Stimulated activated CD8-positive, alpha-beta memory T cell treated with anti-CD3 and anti-CD28 coated beads, Interleukin-4, amount 100 ng/mL, for 1 hour (primary cell): ENCODE measurements at regions not wholly inside any gene's neighbourhood (a gene's known extent, or its start where the extent isn't known, plus 50 kb on each side); places are given as distances from the start of the nearest gene placed in this dataset.

ENCODE experiments used
- DNase-seq, 2 donors: peaks; one replicate each; pipeline ENCODE4 v3.0.0-alpha.2; 2020; ENCODE audit warnings: low read depth in 2 of 2, low spot score in 1 of 2

DNA sequence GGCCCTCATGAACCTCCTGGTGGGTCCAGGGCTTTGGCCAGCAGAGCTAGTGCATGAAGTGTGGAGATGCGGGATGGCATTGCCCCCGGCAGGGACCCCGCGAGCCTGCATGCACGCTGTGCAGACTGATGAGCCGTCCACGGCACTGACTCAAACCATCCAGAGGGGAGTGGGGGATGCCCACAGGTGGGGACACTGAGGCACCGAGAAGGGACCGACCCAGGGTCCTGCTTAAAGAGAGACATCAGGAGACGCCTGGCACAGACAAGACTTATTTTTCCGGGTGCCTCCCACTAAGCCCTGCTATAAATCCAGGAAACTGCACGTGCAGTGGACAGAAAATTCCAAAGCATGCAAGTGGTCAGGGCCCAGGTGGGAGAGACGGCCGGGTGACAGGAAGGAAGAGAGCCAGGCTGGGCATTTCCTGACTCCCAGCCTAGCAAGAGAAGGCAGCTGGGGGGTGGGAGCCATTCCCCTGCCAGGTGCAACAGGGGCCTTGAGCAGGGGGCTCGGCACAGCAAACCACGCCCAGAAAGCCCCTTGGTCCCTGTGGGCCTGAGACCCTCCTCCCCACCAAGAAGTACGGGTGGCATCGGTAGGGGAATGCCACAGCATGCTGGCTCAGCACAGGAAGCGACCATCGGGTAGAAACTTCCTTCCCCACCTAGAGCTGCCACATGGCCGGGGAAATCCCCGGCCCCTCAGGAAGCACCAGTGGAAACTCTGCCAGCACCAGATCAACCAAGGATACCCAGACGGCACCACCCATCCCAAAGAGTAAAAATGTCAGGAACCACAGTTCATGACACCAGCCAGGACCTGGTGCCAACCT lies 91.5 kb downstream of the FOXL3 start:
- DNase-seq: peak in 1 of 2 donors; percentile 35

DNA sequence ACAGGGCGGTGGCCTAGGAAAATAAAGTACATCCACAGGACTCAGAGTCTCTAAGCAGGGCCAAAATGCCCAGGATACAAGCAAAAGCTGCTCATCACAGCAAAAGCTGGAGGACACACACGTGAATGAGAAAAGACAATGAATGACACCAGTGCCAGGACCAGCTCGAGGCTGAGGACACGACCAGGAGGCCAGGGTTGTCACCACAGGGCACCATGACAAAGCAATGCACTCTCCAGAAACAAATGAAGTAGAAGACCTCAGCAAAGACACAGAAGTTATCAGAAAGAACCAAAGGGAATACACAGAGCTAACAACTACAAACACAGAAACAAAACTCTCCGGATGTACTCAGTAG lies 92.1 kb downstream of the FOXL3 start:
- DNase-seq: no peak

DNA sequence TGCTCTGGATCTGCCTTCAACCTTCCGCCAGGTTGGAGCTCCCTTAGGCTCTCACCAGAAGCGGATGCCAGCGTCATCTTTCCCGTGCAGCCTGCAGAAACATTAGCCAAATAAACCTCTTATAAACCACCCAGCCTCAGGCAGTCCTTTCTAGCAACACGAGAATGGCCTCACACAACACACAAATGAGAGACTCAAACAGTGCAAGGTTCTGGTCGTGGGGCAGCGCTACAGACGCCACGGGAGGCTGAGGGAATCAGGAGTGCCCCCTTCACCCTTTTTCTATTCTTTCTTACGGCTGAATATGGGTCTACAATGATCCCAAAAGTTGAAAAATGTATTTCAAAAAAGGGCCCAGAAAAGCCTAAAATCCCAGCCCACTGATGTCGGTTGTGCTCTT lies 96.4 kb downstream of the FOXL3 start:
- DNase-seq: no peak

DNA sequence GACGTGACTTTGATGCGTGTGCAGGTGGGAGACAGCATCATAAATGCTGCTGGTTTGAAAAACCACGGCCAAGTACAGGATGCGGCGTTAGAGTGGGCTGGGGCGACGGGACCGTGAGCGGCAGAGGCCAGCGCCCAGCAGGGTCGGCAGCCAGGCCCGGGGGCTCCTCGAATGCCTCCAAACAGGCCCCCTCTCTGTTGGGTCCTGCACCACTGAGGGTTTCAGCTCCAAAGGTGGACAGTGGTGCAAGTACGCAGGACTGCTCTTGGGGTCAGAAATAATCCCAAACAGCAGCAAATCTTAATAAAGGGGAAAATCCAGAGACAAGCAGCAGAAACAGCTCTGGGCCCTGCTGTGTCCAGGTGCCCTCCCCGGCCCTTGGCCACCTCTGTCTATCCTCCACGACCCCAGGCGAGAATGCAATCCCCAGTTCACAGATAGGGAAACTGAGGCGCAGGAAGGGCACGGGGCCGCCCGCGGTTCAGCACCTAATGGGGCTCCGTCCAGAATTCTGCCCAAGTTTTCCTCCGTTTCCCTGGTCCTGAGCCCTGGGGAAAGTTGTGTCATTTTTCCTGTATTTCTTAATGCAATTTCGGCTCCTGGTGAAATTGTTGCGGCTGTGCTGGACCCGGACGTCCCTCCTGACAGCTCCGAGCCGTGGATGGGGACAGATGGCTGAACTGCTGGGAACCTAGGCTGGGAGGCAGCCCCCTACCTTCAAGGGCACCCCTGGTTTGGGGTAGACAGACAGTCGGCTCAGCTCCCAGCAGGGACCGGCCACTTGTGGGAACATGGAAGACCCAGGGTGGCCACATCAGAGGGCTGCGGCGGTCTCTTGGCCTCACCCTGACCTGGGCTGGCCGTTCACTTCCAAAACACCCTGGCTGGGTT lies 97.4 kb downstream of the FOXL3 start:
- no peak for DNase-seq

DNA sequence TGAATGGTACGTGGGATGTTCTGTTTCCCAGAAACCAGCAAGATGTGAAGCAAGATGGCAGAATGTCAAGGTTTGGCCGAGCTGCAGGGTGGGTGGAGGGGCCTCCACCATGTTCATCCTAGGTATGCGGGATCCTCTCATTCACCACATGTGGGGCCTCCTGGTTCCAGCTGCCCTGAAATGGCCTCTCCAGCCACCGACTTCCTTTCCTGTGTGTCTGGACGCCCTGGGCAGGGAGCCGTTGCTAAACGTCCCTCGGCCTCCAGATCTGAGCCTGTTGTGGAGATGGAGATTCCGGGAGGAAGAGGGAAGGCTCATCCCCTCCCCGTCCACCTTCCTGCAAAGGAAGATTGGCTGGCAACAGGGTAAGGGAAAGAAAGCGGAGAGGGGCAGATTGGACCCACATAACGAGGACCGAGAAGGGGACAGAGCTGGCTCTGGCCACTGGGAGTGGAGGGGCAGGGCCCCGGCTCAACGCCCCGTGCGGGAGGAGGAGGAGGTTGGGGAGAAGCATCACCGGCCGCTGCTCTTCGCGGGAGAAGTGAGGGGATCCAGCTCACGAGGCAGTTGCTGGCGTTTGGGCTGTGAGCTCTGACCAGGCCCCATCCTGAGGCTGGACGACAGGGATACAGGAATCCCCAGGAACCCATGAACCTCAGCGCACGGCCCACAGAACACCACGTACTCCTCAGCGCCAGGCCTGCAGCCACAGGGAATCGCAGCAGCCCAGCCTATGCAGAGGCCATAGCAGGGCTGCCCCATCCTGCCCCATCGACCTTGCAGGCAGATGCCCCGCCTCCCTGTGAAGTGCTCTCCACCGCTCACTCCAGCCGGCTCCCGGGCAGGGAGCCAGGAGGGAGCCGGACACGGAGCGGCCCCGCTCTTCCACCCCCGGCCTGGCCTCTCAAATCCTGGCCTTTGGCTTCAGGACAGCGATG lies 98.3 kb downstream of the FOXL3 start:
- no peak for DNase-seq

DNA sequence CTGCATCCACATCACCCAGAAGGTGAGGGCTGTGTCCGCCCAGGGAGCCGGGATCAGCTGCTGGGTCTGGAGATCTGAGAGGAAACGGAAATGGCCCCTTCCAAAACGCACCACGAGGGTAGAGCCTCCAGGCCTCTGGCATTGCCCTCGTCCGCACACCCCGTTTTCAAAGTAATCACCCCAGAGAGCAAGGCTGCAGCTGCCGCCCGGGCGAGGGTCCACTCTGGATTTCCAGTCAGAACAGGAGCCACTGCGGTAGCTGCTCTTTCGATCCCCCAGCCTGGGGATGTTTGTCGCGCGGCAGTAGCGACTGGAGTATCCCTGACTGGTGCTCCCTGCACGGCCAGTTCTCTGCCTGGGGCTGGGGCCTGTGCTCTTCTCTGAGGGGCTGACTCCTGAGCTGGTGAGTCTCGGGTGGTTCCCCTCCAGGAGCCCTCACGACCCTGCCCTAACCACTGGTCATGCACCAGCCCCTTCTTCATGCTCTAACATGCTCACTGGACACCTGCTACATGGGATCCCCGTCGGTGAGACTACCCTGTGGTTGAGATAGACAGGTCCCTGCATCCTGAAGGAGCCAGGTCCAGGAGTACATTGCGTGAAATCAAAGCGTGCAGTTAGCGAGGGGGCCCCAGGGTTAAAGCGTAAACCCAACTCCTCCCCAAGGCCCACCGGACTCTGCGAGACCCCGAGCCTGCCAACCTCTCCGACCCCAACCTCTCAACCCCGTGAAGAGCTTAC lies 99.2 kb downstream of the FOXL3 start:
- no peak for DNase-seq

DNA sequence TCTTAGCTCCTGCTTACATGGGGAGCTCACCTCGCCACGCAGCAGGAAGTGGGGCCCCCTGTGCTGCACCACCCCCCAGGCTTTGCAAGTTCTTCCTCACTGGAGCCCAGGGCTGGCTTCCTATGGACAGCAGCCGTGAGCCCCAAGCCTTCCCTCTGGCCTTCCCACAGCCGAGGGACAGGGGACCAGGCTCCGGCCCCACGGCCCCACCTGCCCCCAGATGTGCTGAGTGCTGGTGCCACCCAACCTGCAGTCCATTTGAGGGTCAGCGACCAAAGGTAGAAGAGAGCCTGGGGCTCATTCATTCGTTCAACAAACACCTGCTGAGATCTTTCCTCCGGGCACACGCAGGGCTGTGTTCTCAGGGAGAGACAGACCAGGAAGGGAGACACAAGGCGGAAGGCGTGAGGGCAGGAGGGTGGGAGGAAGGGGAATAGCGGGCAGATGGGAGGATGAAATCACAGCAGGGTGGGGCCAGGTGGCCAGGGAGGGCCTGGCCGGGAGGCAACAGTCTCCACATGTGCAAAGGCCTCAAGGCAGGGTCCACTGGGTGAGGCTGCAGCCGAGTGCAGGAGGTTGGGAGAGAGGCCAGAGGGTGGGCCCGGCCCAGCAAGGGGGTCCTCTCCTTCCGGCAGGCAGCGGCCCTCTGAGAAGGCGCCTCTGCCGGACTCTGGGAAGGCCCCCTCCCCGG lies 100.1 kb downstream of the FOXL3 start:
- no peak for DNase-seq

DNA sequence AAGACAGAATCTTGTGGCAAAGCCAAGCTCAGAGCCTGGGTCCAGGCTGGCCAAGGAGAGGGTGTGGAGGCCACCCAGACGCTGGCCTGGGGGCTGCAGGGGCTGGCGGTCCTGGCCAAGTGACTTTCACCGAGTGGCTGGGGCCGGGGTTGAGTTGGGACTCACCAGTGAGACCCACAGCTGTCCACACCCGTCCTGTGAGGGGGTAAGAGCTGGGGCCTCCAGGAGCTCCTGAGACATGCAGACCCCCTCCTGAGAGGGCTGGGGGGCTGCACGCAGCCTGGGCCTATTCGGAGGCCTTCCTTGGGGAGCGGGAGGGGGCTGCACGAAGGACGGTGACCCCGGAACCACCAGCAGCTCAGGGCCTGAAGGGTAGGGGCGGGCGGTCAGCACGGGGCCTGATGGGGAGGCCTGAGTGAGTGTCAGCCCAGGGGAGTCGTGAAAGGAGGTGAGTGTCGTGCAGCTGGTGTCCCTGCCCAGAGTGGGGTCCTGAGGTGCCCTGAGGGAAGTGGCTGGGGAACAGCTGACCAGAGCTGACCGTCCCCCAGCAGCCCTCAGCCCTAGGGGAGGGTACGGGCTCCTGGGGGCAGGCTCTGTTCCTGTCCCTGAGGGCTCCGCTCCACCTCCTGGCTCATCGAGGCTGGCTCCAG lies 100.9 kb downstream of the FOXL3 start:
- no peak for DNase-seq

DNA sequence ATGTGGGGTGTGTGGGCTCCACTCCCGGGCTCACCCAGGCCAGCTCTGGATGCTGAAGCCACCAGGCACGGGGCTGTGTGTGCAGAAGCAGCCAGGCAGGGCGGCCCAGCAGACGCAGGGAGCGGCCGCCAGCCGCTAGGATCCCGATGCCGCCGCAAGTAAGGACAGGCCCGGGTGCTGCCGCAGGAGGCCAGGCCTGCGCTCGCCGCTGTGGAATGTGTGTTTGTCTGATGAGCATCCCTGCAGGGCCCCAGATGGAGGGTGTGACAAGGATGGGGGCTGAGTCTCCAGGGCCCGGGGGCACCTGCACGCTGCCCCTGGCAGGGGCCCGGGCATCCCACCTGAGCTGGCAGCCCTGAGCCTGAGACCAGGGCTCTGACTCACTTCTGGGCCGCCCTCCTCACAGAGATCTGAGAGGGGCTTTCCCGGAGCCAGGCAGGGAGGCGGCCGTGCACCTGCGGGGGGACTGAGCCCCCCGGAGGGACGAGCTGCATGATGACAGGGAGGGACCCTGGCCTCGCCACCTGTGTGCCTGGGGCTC lies 101.5 kb downstream of the FOXL3 start:
- no peak for DNase-seq

DNA sequence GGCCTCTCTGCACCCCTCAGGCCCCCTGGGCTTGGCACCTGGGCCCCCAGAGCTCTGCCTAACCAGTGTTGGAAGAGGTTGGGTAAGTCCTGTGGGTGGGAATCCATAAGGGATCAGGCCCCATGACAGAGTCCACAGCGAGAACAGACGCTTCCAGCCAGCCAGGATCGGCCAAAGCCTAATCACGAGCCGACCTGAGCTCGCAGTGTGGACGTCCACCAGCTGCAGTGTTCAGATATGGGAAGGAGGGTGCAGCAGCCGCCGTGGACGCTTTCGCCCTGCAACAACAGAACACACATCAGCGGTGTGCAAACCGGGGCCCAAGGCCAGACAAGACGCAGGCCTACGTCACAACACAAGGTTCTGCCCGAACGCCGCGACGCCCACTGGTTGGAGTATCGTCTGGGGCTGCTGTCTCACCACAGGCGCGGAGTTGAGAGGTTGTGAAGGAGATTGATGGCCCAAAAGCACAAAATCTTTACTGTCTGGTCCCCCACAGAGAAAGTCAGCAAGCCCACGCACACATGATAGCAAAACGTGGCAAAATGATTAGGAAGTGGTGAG lies 102.1 kb downstream of the FOXL3 start:
- no peak for DNase-seq

DNA sequence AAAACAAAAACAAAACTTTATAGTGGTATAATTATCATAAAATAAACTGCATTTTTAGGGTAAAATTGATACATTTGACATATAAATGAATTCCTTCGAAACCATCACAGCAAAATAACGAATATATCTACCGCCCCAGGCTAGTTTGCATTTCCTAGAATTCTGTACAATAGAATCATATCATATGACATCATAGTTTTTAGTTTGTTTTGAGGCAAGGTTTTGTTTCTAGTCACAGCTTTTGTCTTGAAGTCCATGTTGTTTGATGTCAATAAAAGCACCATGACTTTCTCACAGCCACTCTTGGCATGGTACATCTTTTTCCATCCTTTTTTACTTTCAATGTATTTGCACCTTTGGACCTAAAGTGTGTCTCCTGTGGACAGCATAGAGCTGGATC lies 102.9 kb downstream of the FOXL3 start:
- DNase-seq: no peak

DNA sequence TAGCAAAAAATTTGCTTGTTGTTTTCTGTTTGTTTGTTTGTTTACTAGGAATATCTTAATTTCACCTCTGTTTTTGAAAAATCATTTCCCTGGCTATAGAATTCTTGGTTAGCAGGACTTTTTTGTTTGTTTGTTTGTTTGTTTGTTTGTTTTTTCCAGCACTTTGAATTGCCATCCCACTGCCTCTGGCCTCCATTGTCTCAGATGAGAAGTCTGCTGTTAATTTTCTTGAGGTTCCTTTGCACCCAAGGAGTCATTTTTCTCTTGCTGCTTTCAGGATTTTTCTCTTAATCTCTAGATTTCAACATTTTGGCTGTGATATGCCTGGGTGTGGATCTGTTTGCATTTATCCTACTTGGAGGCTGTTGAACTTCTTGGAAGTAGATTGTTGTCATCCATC lies 105.7 kb downstream of the FOXL3 start:
- DNase-seq: no peak

DNA sequence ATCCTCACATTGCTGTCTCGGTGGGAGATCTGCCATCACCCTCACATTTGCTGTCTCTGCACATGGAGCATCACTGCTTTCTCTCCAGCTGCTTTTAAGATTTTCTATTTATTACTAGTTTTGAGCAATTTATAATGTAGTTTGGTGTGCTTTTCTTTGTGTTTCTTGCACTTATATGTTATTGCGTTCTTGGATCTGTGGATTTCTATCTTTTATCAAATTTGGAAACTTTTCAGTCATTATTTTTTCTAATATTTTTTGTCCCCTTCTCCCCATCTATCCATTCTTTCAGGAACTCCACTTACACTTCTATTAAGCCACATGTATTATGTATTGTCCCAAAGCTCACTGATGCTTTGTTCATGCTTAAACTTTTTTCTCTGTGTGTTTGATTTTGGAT lies 108.9 kb downstream of the FOXL3 start:
- no peak for DNase-seq

DNA sequence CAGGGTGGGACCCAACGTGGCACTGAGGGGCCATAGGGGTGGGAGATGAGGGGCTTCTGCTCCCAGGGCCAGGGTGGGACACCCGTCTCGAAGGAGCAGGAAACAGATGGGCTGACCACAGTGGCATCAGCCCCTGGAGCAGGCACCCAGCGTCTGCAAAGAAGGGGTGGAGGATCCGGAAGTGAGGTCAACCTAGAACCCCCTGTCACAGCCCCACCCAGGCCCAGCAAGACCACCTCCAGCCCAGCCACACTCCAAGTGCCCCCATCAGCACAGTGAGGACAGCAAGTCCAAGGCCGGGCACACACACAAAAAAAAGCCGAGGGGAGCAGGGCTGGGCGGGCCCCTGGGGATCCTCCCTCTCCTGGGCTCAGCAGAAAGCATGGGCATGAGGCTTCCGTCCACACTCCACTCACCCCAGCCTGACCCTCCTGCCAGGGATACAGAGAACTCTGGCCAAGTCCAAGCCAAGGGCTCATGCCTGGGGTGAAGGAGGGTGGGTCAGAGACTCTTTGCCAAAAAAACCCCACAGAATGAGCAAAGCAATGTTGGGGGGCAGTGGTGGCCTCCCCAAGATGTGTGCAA lies 111.0 kb downstream of the FOXL3 start:
- no peak for DNase-seq

DNA sequence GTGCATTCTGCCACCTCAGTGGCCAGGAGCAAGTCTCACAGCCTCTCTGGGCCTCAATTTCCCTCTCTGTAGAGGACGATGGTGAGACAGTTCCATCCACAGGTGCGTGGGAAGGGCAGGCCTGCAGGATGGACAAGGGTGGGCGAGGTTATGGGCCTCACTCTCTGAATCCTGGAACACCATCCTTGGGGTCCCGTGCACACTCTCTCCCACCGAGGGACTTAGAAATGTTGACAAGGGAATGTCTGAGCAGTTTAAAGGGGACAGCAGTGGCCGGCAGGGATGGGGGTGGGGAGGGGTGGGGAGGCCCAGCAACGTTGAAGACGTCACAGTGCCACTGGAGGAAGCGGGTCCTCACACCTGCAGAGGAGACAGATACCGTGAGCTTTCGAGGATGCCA lies 111.5 kb downstream of the FOXL3 start:
- no peak for DNase-seq

DNA sequence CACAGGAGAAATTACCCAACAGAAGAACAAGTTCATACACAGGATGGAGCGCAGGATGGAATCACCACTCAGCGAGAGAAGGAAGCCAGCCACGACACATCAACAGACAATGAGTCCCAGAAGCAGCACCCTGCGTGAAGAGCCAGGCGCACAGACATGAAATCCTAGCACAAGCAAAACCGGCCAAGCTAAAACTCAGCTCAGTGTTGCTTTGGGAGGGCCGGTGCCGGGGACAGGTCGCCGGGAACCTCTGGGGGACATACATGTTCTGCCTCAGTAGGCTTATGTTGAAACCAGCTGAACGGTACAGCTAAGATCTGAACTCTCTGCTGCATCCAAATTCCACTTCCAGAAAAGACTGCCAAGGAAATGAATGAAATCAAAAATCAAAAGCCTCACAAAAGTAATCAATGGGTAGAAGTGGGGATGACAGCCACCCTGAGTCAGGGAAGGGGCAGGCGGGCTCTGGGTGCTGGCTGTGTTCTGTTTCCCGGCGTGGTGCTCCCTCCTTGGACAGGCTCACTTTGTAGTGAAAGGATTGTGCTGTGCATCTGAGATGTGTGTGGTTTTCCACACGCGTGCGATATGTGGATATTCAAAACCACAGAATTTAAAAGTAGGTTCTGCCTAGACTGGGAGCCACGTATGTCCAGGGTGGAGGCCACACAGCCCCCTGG lies 114.7 kb downstream of the PDGFA start:
- DNase-seq: no peak

DNA sequence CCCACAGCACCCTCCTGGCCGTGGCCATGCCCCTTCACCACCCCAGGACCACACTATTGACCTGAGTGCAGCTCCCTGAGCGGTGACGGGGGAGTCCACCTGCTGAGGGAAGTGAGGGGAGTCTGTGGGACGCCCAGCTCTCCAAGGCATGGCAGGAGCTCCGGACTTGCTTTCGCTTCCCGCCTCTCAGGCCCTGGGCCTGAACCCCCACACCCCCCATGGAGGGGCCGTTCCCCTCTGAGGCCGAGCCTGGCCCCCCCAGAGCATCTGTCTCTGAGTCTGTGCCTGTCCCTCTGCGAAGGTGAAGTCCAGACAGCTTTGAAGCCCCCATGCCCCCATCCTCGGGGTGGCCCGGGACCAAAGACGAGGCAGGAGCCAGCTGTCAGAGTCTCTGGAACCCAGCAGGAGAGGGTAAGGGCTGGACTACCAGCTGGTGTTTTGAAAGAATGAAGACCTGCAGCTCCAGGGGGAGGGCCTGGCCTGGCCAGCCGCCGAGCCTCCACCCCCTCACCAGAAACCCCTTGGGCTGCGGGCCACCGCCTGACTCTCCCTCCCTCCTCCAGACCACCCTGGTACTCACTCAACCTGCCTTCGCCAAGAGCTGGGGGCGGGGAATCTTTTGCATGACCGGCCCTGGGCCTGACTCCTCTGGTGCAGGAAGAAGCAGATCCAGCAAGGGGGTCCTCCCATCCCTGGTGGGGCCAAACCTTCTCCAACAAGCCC lies 114.0 kb downstream of the PDGFA start:
- no peak for DNase-seq
